ENCODE measurements at regions not wholly inside any gene's neighbourhood (a gene's known extent, or its start where the extent isn't known, plus 50 kb on each side); places are given as distances from the start of the nearest gene placed in this dataset.

- 94 to 96% methylated on average over 1 of the region's 1 CpG for WGBS, 2 donors
- TF ChIP-seq CTCF (IDR thresholded peaks at IDR 0.05) = no peak
- H3K36me3 ChIP-seq = no peaks in the 10 kb centered on the region
- no peaks in the 10 kb centered on the region for H3K4me1 ChIP-seq
- H3K27ac ChIP-seq = no peak overlapping the region
- DNase-seq (no peak), ATAC-seq (no peak)
- H3K4me3 ChIP-seq = no peak overlapping the region
- H3K9me3 ChIP-seq = no peaks in the 10 kb centered on the region
- intact Hi-C loops (cut with DNase I) = no loop called here
- H3K27me3 ChIP-seq = no peaks in the 10 kb centered on the region
Measured at GRCh38 chr1:76015478-76016103, 59.0 kb upstream of the ST6GALNAC3 start.

DNA sequence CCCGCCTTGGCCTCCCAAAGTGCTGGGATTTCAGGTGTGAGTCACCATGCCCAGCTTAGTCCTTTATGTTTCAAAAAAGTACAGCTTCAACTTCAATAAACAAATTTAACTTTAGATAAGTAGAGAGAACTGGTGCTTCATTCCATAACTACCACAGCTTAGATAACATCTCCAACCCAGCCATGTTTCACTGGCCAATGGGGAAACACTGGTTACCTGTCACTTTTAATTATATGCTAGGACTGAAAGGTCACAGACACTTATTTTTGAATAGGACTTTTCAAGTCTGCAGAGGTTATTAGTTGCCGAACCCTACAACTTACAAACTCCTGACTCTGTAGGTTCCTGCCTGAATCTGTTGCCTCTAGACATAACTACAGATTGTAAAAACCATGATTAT is 56.5 kb upstream of the ST6GALNAC3 start:
- H3K4me1 ChIP-seq = no peaks in the 10 kb centered on the region
- H3K9me3 ChIP-seq = no peaks in the 10 kb centered on the region
- TF ChIP-seq CTCF (IDR thresholded peaks at IDR 0.05) = no peak
- WGBS, 2 donors = 66 to 96% methylated on average over 2 of the region's 2 CpGs
- DNase-seq (no peak), ATAC-seq (no peak)
- no peaks in the 10 kb centered on the region for H3K36me3 ChIP-seq
- H3K27ac ChIP-seq = no peak overlapping the region
- intact Hi-C loops (cut with DNase I) = no loop called here
- H3K4me3 ChIP-seq = no peak overlapping the region
- H3K27me3 ChIP-seq = peaks cover 0 to 4% (median 0%) of the 10 kb centered on the region in 7 donors

DNA sequence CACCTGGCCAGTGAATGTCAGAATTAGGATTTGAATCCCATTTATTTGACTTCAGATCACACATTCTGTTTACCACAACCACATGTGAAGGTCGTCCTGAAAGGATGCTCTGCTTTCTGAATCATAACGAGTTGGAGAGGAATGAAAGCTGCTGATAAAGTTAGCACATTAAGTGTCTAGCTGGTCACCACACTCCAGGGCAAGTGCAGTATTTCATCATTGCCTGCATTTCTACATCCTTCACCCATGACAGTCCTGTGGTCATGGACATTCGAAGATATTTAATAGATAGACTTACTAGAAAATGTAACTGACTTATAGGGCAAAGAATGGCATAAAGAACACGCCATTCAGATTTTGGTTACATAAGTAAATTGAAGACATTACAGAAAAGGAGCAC is 52.7 kb upstream of the ST6GALNAC3 start:
- no peak for TF ChIP-seq CTCF (IDR thresholded peaks at IDR 0.05)
- no peaks in the 10 kb centered on the region for H3K9me3 ChIP-seq
- intact Hi-C loops (cut with DNase I) = no loop called here
- H3K27ac ChIP-seq = no peak overlapping the region
- H3K4me1 ChIP-seq = no peaks in the 10 kb centered on the region
- H3K36me3 ChIP-seq = no peaks in the 10 kb centered on the region
- no peak for ATAC-seq
- WGBS, 2 donors = 43 to 53% methylated on average over 4 of the region's 4 CpGs
- peaks cover 0 to 5% (median 0%) of the 10 kb centered on the region in 7 donors for H3K27me3 ChIP-seq
- DNase-seq = no peak
- H3K4me3 ChIP-seq = no peak overlapping the region

GRCh38 chr1:76023669-76024435 is 50.7 kb upstream of the ST6GALNAC3 start:
- Histone ChIP-seq H3K27me3 (peaks cover 0 to 5% (median 0%) of the 10 kb centered on the region in 7 donors), H3K4me3 (no peak overlapping the region), H3K4me1 (no peaks in the 10 kb centered on the region), H3K27ac (no peak overlapping the region), H3K36me3 (no peaks in the 10 kb centered on the region), H3K9me3 (no peaks in the 10 kb centered on the region)
- TF ChIP-seq CTCF (IDR thresholded peaks at IDR 0.05) = no peak
- DNase-seq (no peak), ATAC-seq (no peak)
- WGBS, 2 donors = 25 to 32% methylated on average over 1 of the region's 1 CpG
- intact Hi-C loops (cut with DNase I) = no loop called here

Measured in heart right ventricle (tissue), 16 donors.